Spleen (tissue), 7 donors: ENCODE measurements at regions not wholly inside any gene's neighbourhood (a gene's known extent, or its start where the extent isn't known, plus 50 kb on each side); places are given as distances from the start of the nearest gene placed in this dataset.

Source experiments
- POLR2A ChIP-seq, 3 donors: fragments of 450-650 bp; IDR thresholded peaks; one replicate each; pipeline ENCODE4 v1.5.1; 2017; ENCODE audit warnings: antibody characterized with exemption in 3 of 3, mild to moderate bottlenecking in 1 of 3
- TF ChIP-seq, protein P1 (sequence below), 11 experiments: fragments of 200-600 bp in 7 of 11; fragments of 450-650 bp in 4 of 11; sonication (generic) in 4 of 11; IDR thresholded peaks in 8 of 11; conservative IDR thresholded peaks in 3 of 11; 1 replicate in 7 of 11; 2 replicates in 4 of 11; pipeline versions ENCODE4 v1.4.0 to v1.8.0; 2016 to 2021; ENCODE audit warnings: antibody characterized with exemption in 11 of 11, inconsistent platforms in 4 of 11, mild to moderate bottlenecking in 1 of 11
- donor health status: DM: no; HTN: no; CAD: no; lungs with moderate emphysema.
- donor health status: DM: no; HTN: no; CAD: no.
- donor health status: DM: no; HTN: no; CAD: no.

DNA sequence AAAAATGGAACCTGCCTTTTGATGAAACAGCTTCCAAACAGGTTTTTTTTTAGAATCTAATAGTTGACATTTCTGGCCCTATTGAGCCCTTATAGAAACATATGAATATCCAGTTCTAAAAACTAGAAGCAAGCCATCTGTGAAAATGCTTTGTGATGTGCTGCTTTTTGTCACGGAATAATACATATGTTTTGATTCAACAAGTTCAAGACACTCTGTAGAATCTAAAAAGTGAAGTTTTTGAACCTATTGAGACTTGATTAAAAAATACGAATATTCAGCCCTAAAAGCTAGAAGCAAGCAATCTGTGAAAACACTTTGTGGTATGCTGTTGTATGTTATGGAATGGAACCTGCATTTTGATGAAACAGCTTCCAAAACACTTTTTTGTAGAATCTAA, 106.7 kb upstream of the VPREB1 start:
- no peak for TF ChIP-seq POLR2A (IDR thresholded peaks at IDR 0.05)
- TF ChIP-seq, protein P1, sequence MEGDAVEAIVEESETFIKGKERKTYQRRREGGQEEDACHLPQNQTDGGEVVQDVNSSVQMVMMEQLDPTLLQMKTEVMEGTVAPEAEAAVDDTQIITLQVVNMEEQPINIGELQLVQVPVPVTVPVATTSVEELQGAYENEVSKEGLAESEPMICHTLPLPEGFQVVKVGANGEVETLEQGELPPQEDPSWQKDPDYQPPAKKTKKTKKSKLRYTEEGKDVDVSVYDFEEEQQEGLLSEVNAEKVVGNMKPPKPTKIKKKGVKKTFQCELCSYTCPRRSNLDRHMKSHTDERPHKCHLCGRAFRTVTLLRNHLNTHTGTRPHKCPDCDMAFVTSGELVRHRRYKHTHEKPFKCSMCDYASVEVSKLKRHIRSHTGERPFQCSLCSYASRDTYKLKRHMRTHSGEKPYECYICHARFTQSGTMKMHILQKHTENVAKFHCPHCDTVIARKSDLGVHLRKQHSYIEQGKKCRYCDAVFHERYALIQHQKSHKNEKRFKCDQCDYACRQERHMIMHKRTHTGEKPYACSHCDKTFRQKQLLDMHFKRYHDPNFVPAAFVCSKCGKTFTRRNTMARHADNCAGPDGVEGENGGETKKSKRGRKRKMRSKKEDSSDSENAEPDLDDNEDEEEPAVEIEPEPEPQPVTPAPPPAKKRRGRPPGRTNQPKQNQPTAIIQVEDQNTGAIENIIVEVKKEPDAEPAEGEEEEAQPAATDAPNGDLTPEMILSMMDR (IDR thresholded peaks at IDR 0.05 in 8 of 11, conservative IDR thresholded peaks at IDR 0.05 in 3 of 11) = no peak
